Breast epithelium (tissue), 4 donors: ENCODE measurements at regions not wholly inside any gene's neighbourhood (a gene's known extent, or its start where the extent isn't known, plus 50 kb on each side); places are given as distances from the start of the nearest gene placed in this dataset.

Experiments used
- DNase-seq, 2 donors: peaks; one replicate each; pipeline ENCODE4 v3.0.0-alpha.2; 2019; ENCODE audit warnings: low spot score in 2 of 2
- H3K27ac ChIP-seq, 2 donors: fragments of 200-600 bp; sonication (generic) in 1 of 2; one replicate each; pipeline ENCODE4 v1.5.1; 2016 to 2019; ENCODE audit warnings: mild to moderate bottlenecking in 1 of 2
- H3K27me3 ChIP-seq, 2 donors: fragments of 200-600 bp; sonication (generic) in 1 of 2; one replicate each; pipeline versions ENCODE4 v1.5.1 to v1.6.0; 2017 to 2019; ENCODE audit warnings: control low read depth in 1 of 2, mild to moderate bottlenecking in 1 of 2
- H3K36me3 ChIP-seq: fragments of 200-600 bp; one replicate; pipeline ENCODE4 v1.5.1; 2019
- H3K4me1 ChIP-seq, 2 donors: fragments of 200-600 bp; sonication (generic); one replicate each; pipeline ENCODE4 v1.5.1; 2016 to 2019; ENCODE audit warnings: control low read depth in 1 of 2
- H3K4me3 ChIP-seq, 3 donors: fragments of 200-600 bp; sonication (generic); 1 replicate in 2 of 3; 2 replicates in 1 of 3; pipeline ENCODE4 v1.5.1; 2016 to 2019; ENCODE audit warnings: mild to moderate bottlenecking in 3 of 3, moderate library complexity in 2 of 3
- H3K9me3 ChIP-seq, 2 donors: fragments of 200-600 bp; sonication (generic) in 1 of 2; one replicate each; pipeline ENCODE4 v1.5.1; 2016 to 2019; ENCODE audit warnings: control low read depth in 1 of 2
- POLR2A ChIP-seq: fragments of 450-650 bp; IDR thresholded peaks from one replicate; pipeline ENCODE4 v1.6.1; 2016; ENCODE audit warnings: antibody characterized with exemption, mild to moderate bottlenecking, moderate library complexity
- POLR2AphosphoS5 ChIP-seq, 3 donors: sonication (generic); formaldehyde crosslinking; IDR thresholded peaks; one replicate each; pipeline ENCODE4 v1.6.1; 2017; ENCODE audit warnings: antibody characterized with exemption in 3 of 3
- intact Hi-C: fragments of 100-400 bp; cut with DNase I; formaldehyde crosslinking; loops from one replicate; pipeline ENCODE4 v1.15.1; 2023; ENCODE audit warnings: low total_unique reads
- TF ChIP-seq, protein P1 (sequence below), 3 donors: fragments of 450-650 bp; IDR thresholded peaks; one replicate each; pipeline ENCODE4 v1.5.1; 2016 to 2017; ENCODE audit warnings: antibody characterized with exemption in 3 of 3, mild to moderate bottlenecking in 3 of 3, moderate library complexity in 3 of 3

DNA sequence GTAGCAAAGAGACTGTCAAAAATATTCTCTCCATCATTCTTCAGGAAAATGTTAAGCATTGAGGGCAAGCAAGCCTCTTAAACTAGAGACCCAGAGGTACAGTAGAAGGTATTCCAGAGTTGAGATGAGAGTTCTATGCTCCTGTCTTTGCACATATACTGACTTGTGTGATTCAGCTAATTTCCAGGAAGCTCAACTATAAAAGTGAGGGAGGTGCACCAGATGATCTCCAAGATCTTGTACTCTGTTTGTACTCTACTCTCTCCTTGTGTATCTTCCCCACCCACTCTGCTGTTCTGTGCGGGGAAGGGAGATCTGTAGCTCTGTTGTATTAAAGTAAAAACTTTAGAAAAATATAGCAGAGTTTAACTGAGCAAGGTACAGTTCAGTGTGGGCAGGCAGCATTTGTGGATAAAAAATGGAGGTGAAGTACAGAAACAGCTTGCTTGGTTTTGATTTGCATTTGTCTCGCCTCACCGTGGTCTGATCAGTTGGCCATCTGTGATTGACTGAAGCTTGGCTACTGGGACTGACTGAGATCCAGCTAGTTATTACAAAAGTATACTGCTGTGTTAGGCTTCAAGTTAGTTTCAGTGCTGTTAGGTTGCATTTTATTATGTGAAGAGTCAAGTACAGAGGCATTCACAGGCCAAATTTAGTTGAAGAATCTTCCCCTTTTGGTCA lies 463.1 kb upstream of the GOLIM4 start:
- H3K4me3 ChIP-seq = no peak overlapping the region
- TF ChIP-seq POLR2A (no peak), POLR2AphosphoS5 (IDR thresholded peaks at IDR 0.05) (no peak)
- TF ChIP-seq, protein P1, sequence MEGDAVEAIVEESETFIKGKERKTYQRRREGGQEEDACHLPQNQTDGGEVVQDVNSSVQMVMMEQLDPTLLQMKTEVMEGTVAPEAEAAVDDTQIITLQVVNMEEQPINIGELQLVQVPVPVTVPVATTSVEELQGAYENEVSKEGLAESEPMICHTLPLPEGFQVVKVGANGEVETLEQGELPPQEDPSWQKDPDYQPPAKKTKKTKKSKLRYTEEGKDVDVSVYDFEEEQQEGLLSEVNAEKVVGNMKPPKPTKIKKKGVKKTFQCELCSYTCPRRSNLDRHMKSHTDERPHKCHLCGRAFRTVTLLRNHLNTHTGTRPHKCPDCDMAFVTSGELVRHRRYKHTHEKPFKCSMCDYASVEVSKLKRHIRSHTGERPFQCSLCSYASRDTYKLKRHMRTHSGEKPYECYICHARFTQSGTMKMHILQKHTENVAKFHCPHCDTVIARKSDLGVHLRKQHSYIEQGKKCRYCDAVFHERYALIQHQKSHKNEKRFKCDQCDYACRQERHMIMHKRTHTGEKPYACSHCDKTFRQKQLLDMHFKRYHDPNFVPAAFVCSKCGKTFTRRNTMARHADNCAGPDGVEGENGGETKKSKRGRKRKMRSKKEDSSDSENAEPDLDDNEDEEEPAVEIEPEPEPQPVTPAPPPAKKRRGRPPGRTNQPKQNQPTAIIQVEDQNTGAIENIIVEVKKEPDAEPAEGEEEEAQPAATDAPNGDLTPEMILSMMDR (IDR thresholded peaks at IDR 0.05) = no peak
- no peaks in the 10 kb centered on the region for H3K4me1 ChIP-seq
- no peaks in the 10 kb centered on the region for H3K36me3 ChIP-seq
- no peak for DNase-seq
- no peaks in the 10 kb centered on the region for H3K27me3 ChIP-seq
- intact Hi-C loops = no loop called here
- no peaks in the 10 kb centered on the region for H3K9me3 ChIP-seq
- H3K27ac ChIP-seq = no peak overlapping the region

DNA sequence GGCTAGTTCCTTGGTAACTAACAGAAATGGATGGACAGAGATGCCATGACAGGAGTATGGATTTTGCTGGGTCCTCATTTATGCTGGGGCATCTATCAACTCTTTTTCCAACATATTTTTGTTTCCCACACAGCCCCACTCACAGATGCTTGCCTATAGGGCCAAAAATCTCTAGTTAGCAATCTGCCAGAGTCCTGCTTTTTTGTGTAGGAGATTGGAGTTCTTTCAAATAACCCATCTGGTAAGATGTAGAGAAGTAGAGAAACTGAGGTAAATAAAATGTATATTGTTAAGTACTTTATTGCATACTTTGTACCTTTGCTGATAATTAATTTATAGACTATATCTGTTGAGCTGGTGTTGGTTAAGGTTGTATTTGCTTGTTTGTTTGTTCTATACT lies 456.5 kb upstream of the GOLIM4 start:
- TF ChIP-seq, protein P1 (IDR thresholded peaks at IDR 0.05) = no peak
- TF ChIP-seq POLR2AphosphoS5 (IDR thresholded peaks at IDR 0.05) (no peak), POLR2A (no peak)
- intact Hi-C loops = no loop called here
- no peak for DNase-seq
- H3K36me3 ChIP-seq = no peaks in the 10 kb centered on the region
- no peaks in the 10 kb centered on the region for H3K9me3 ChIP-seq
- no peaks in the 10 kb centered on the region for H3K4me1 ChIP-seq
- H3K4me3 ChIP-seq = no peak overlapping the region
- H3K27ac ChIP-seq = no peak overlapping the region
- H3K27me3 ChIP-seq = no peaks in the 10 kb centered on the region

DNA sequence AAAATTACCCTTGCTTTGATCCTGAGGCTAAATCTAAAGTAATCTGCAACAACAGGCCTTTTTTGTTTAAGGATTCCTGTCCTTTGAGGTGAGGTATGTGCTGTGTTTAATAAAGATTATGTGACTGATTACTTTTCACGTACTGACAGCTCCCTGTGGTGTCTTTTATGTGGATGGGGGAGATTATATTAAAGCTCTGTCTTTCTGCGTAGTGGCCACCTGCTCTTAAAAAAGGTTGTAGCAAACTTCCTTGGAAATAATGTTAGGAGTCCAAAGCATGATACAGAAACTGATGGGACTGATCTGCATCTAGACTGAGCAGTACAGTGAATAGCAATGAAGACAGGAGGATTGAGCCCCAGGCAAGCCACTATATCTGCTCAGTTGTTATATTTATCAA lies 453.0 kb upstream of the GOLIM4 start:
- TF ChIP-seq, protein P1 (IDR thresholded peaks at IDR 0.05) = no peak
- TF ChIP-seq POLR2AphosphoS5 (IDR thresholded peaks at IDR 0.05) (no peak), POLR2A (no peak)
- intact Hi-C loops = no loop called here
- DNase-seq = no peak
- Histone ChIP-seq H3K9me3 (no peaks in the 10 kb centered on the region), H3K4me3 (no peak overlapping the region), H3K4me1 (no peaks in the 10 kb centered on the region), H3K36me3 (no peaks in the 10 kb centered on the region), H3K27ac (no peak overlapping the region), H3K27me3 (no peaks in the 10 kb centered on the region)

DNA sequence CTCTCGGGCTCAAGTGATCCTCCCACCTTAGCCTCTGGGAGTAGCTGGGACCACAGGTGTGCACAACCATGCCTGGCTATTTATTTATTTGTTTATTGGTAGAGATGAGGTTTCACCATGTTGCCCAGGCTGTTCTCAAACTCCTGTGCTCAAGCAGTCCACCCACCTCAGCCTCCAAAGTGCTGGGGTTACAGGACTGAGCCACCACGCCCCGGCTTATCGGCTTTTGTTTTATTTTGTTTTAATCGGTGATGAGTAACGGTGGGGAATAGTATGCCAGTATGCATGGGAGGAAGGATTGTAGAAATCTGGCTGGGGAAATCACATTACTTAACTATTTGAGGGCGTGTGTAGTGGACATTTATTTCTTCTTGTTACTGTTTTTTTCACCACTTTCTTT lies 451.0 kb upstream of the GOLIM4 start:
- Histone ChIP-seq H3K4me1 (no peaks in the 10 kb centered on the region), H3K9me3 (no peaks in the 10 kb centered on the region), H3K27ac (no peak overlapping the region), H3K36me3 (no peaks in the 10 kb centered on the region), H3K4me3 (no peak overlapping the region), H3K27me3 (no peaks in the 10 kb centered on the region)
- TF ChIP-seq, protein P1 (IDR thresholded peaks at IDR 0.05) = no peak
- no peak for TF ChIP-seq POLR2A
- TF ChIP-seq POLR2AphosphoS5 (IDR thresholded peaks at IDR 0.05) = no peak
- intact Hi-C loops = no loop called here
- DNase-seq = no peak

DNA sequence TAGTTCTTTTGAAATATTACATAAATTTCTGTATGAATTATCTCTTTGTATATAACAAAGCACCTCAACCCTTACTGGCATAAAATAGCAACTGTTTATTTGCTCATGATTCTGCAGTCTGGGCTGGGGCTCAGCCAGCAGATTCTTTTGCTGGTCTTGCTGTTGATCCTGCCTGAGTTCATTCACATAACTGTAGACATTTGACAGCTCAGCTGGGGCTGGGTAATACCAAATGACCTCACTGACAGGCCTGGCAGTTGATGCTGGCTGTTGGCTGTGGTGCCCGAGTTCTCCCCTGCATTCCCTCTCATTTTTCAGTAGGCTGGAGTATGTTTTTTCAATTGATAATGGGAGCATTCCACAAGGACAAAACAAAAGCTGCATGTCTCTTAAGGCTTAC lies 449.9 kb upstream of the GOLIM4 start:
- no peaks in the 10 kb centered on the region for H3K36me3 ChIP-seq
- TF ChIP-seq, protein P1 (IDR thresholded peaks at IDR 0.05) = no peak
- TF ChIP-seq POLR2A (no peak), POLR2AphosphoS5 (IDR thresholded peaks at IDR 0.05) (no peak)
- H3K9me3 ChIP-seq = no peaks in the 10 kb centered on the region
- DNase-seq = no peak
- H3K4me1 ChIP-seq = no peaks in the 10 kb centered on the region
- intact Hi-C loops = no loop called here
- no peak overlapping the region for H3K27ac ChIP-seq
- no peaks in the 10 kb centered on the region for H3K27me3 ChIP-seq
- H3K4me3 ChIP-seq = no peak overlapping the region
